Central memory CD4-positive, alpha-beta T cell (primary cell): ENCODE measurements at regions not wholly inside any gene's neighbourhood (a gene's known extent, or its start where the extent isn't known, plus 50 kb on each side); places are given as distances from the start of the nearest gene placed in this dataset.
"Not testable (repeated sequence)": the region's sequence is repeated elsewhere in the genome, so short reads cannot be mapped to it uniquely, and the experiment has no call there.

Experiments used
- DNase-seq: peaks from one replicate; pipeline ENCODE4 v3.0.0; 2022

- no peak for DNase-seq
Observed at GRCh38 chr2:176947754-176948153, 264.8 kb upstream of the HNRNPA3 start.

DNA sequence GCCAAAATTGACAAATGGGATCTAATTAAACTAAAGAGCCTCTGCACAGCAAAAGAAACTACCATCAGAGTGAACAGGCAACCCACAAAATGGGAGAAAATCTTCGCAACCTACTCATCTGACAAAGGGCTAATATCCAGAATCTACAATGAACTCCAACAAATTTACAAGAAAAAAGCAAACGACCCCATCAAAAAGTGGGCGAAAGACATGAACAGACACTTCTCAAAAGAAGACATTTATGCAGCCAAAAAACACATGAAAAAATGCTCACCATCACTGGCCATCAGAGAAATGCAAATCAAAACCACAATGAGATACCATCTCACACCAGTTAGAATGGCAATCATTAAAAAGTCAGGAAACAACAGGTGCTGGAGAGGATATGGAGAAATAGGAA is 261.4 kb upstream of the HNRNPA3 start:
- DNase-seq, result not testable (repeated sequence)

- DNase-seq, result no peak
Observed at GRCh38 chr2:176956791-176957190, 255.8 kb upstream of the HNRNPA3 start.

GRCh38 chr2:176959614-176960013 is 253.0 kb upstream of the HNRNPA3 start:
- no peak for DNase-seq

DNA sequence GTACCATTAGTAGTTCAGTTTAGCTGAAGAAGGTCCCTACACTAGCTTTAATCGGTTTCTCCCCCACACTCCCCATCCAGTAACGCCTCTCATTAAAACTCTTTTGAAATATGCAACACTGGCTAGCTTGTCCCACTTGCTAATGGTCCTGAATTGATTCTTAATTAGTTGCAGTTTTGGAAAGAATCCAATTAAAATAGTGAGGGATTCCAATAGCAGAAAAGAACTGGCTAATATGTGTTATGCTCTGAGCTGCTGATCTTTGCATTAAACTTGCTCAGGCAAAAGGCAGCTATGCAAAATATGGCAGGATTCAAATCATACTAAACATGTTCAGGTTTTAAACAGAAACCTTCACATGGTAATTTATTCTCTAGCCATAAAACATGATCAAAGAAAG is 252.5 kb upstream of the HNRNPA3 start:
- no peak for DNase-seq

DNA sequence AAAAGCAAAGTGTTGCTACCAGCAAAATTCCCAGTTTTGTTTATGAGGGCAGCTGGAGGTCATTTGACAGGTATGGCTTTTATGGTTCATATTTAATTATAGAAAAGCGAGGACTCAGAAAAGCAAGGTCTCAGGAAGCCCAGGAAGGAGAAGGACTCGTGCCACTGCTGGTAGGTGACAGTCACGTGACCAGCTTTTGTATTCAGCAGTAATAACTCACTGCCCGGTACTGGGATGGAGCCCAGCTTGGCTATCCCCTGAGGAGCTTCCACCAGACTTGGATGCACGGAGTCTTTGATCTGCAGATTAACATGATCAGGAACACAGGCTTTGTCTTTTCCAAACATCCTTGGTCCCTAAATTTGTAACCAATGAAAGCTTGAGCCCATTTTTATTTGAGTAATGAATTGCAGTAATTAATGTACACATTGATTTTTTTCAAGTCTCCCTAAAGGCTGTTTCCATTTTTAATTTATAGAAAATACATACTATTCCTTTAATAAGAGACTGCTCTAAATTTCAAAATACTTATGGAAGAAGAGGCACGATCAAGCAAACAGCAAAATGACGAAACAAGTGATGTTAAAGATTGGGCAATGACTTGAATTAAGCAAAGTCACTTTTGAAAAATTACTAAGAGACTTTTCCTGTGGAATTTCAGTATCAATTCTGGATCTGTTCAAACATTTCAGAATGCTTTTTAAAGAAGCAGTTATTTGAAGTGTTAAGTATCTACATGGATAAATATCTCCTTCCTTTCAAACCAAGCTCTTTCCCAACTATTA is 251.7 kb upstream of the HNRNPA3 start:
- DNase-seq, result no peak

GRCh38 chr2:176961775-176962619 is 250.6 kb upstream of the HNRNPA3 start:
- DNase-seq, result no peak

DNA sequence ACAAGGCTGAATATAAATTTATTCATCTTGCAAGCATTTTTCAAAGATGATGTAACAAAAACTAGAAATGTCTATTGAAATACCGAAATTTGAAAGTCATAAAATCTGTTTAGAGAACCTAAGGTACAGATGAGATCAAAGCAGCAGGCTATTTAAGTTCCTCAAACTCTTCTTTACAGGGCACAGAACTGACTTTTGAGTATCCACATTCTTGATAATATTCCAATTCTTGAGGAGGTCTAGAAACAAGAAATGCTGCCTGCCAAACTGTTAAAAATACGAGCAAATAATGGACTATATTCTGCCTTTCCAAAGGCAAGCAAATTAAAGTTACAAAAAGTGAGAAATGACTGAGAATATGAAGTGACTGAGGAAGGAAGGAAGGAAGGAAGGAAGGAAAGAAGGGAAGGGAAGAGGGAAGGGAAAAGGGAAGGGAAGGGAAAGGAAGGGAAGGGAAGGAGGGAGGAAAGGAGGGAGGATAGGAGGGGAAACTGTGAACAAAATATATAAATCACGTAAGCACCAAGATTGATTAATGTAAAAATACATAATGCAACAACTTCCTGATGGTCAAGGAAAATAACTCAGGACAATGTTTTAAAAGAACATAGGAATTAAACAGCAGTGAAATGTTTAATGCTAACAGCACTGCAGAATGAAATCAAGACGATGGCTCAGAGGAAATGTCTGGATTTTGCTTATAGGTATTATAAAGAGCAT is 248.9 kb upstream of the HNRNPA3 start:
- no peak for DNase-seq

DNA sequence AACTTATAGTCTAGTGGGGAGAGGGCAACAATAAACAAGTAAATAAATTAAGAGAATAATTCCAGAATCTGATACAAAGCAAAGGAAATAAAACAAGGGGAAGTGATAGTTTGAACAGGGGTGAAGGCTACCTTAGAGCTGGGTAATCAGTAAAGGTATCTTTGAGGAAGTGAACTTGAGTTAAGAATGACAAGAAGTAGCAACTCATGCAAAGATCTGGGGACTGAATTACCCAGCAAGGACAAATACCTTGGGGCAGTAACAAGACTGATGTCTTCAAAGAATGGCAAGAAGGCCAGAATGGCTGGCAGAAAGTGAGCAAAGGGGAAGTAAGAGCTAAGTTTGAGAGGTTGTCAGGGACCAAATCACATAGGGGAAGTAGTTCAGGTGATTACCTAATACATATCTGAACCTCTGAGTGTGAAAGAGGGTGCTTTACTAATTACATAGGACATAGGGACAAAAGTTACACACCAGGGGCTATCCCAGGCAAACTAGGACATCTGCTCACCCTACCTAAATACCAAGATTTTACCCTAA is 244.6 kb upstream of the HNRNPA3 start:
- no peak for DNase-seq

GRCh38 chr2:176969642-176970359 is 242.8 kb upstream of the HNRNPA3 start:
- DNase-seq, result no peak

GRCh38 chr2:176976736-176977685 is 235.6 kb upstream of the HNRNPA3 start:
- DNase-seq, result no peak

- no peak for DNase-seq
Observed at GRCh38 chr2:176978921-176979320, 233.7 kb upstream of the HNRNPA3 start.

- DNase-seq, result no peak
Observed at GRCh38 chr2:176979981-176980710, 232.4 kb upstream of the HNRNPA3 start.

- no peak for DNase-seq
Observed at GRCh38 chr2:176984987-176985386, 227.6 kb upstream of the HNRNPA3 start.

DNA sequence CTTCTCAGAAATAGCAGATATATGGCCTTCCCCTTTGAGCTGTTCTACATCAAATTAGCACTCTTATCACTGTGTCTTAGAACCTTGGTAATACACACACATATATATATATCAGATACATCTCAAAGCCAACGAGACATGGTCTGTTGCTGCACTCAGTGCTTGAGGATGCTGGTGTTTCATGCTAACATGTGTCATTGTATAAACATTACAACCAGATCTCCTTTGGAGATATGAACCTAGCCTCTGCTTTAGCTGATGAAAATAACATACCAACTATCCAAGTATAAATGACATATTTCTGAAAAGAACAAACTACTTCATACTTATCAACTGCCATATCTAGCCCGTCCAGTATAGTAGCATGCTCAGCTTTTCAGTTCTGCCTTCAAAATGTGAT is 226.7 kb upstream of the HNRNPA3 start:
- no peak for DNase-seq

DNA sequence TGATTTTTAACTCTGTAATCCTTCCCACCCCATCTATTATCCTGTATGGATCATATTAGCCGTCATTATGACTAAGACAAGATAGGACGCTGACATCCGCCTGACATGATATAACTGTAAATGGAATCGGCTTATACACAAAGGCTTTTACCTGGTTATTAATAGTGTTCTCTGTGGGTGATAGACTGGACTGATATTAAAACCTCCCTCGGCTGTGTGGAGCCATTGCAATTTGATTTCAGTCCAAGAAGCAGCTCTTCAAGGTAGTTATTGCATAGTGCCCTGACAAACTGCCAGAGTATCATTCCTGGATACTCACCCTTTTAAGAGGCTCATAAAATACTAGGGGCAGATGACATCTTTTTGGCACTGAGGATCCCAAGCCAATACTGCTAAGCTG is 226.1 kb upstream of the HNRNPA3 start:
- no peak for DNase-seq

DNA sequence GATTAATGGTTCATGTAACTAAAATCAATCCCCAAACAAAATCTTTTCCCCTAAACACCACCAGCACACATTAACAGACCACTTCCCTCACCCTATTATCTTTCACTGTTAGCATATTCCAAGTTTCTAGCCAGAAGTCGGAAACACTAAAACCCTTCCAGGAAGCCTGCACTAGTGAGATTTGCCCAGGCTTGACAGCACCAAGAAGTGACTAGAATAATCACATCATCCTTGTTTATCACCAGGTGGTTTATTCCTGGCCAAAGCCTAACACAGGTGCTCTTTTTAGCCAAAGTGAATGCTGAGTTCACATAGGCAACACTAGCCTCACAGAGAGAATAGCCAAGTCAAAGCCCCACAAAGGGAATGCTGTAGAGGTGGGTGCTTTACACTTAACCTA is 221.2 kb upstream of the HNRNPA3 start:
- no peak for DNase-seq

DNA sequence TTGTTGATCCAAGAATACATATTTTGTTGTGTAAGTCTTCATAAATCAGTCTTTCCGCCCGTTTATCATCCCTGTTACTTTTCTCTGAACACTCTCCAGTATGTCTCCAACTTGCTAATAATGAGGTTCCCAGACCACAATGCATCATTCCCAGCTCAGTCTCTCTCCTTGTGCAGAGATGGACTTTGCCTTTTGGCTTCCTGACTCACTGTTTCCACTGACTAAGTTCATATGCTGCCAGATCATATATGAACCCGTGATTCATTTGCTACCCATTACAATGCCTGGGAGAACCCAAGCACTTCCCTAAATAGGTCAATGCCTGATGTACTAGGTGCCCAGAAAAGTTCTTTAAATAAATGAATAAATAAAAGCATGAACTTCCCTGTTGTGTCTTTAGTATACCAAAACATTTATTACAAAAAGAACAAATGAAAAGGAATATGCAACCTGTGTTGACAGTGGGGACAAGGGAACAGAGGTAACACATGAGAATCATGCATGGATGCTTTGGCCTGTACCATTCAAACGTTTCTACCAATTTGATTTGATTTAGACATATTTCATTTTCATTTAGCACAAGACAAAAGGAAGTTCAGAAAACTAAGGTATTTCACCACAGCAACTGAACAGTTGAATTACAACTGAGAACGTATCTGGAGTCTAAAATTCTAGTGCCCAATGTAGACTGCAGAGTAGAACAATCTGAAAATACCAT is 215.4 kb upstream of the HNRNPA3 start:
- no peak for DNase-seq

- DNase-seq, result no peak
Observed at GRCh38 chr2:176997792-176998169, 214.8 kb upstream of the HNRNPA3 start.

GRCh38 chr2:176999301-176999700 is 213.3 kb upstream of the HNRNPA3 start:
- DNase-seq, result no peak
